Gastrocnemius medialis (tissue), 4 donors: ENCODE measurements at regions not wholly inside any gene's neighbourhood (a gene's known extent, or its start where the extent isn't known, plus 50 kb on each side); places are given as distances from the start of the nearest gene placed in this dataset.
A peak's percentile ranks its signal among the peaks of the same experiment; 100 is the strongest.
"Not testable (repeated sequence)": the region's sequence is repeated elsewhere in the genome, so short reads cannot be mapped to it uniquely, and the experiment has no call there.

Experiments
- ATAC-seq, 2 donors: fragments of 150-250 bp; one replicate each; pipeline ENCODE4 v1.9.1; 2016
- DNase-seq, 2 donors: peaks; one replicate each; pipeline ENCODE4 v3.0.0-alpha.2; 2019
- H3K27ac ChIP-seq, 4 donors: fragments of 200-600 bp; sonication (generic); 1 replicate in 1 of 4; 2 replicates in 3 of 4; pipeline ENCODE4 v1.5.1; 2016 to 2018; ENCODE audit warnings: mild to moderate bottlenecking in 2 of 4, moderate library complexity in 1 of 4
- H3K27me3 ChIP-seq, 3 donors: fragments of 200-600 bp; sonication (generic) in 2 of 3; 1 replicate in 1 of 3; 2 replicates in 2 of 3; pipeline versions ENCODE4 v1.5.1 to v1.6.0; 2016 to 2019; ENCODE audit warnings: mild to moderate bottlenecking in 1 of 3, moderate library complexity in 1 of 3
- H3K36me3 ChIP-seq, 2 donors: fragments of 200-600 bp; sonication (generic) in 1 of 2; one replicate each; pipeline ENCODE4 v1.5.1; 2017 to 2018
- H3K4me1 ChIP-seq, 2 donors: fragments of 200-600 bp; sonication (generic) in 1 of 2; one replicate each; pipeline ENCODE4 v1.5.1; 2016 to 2017; ENCODE audit warnings: mild to moderate bottlenecking in 2 of 2
- H3K4me3 ChIP-seq, 4 donors: fragments of 200-600 bp; sonication (generic) in 3 of 4; 1 replicate in 1 of 4; 2 replicates in 3 of 4; pipeline ENCODE4 v1.5.1; 2016 to 2019; ENCODE audit warnings: mild to moderate bottlenecking in 2 of 4
- H3K9me3 ChIP-seq, 3 donors: fragments of 200-600 bp; sonication (generic) in 2 of 3; 1 replicate in 1 of 3; 2 replicates in 2 of 3; pipeline ENCODE4 v1.5.1; 2016 to 2019
- POLR2A ChIP-seq, 2 donors: fragments of 450-650 bp; IDR thresholded peaks; one replicate each; pipeline ENCODE4 v1.6.1; 2017; ENCODE audit warnings: antibody characterized with exemption in 2 of 2, mild to moderate bottlenecking in 2 of 2, moderate library complexity in 2 of 2
- in situ Hi-C, 4 donors: fragments of 200-750 bp; cut with MboI; loops; one replicate each; pipeline versions ENCODE4 v1.15.0 to v1.8.0; 2017; ENCODE audit warnings: low sequenced_read_pairs in 4 of 4
- intact Hi-C: fragments of 100-400 bp; cut with DNase I; formaldehyde crosslinking; loops from one replicate; pipeline ENCODE4 v1.15.1; 2023; ENCODE audit warnings: low total_unique reads
- TF ChIP-seq, protein P1 (sequence below), 5 experiments: fragments of 450-650 bp in 3 of 5; fragments of 200-600 bp in 2 of 5; sonication (generic) in 2 of 5; IDR thresholded peaks in 4 of 5; conservative IDR thresholded peaks in 1 of 5; 1 replicate in 4 of 5; 2 replicates in 1 of 5; pipeline ENCODE4 v1.5.1; 2016 to 2019; ENCODE audit warnings: antibody characterized with exemption in 5 of 5, mild to moderate bottlenecking in 3 of 5, moderate library complexity in 3 of 5

DNA sequence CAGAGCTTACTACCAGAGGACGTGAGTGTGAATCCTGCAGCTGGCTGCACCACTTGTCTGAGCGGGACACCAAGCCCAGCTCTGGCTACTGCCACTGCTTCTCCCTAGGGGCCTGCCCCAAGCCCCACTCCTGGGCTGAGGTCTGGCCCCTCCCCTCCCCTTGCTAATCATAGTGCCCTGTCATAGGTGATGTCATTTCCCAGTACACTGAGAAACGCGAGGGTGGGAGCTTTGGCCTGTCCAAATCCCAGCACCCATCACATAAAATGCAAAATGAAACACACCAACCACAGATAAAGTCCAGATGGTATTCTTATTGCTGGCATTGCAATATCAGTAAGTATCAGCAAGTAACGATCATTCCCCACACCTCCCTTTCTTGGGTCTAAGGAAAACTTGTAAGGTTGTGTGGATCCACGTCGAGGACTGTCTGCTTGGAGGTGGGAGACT lies 77.7 kb downstream of the TOMM20 start:
- DNase-seq (no peak), ATAC-seq (no peak)
- TF ChIP-seq, protein P1, sequence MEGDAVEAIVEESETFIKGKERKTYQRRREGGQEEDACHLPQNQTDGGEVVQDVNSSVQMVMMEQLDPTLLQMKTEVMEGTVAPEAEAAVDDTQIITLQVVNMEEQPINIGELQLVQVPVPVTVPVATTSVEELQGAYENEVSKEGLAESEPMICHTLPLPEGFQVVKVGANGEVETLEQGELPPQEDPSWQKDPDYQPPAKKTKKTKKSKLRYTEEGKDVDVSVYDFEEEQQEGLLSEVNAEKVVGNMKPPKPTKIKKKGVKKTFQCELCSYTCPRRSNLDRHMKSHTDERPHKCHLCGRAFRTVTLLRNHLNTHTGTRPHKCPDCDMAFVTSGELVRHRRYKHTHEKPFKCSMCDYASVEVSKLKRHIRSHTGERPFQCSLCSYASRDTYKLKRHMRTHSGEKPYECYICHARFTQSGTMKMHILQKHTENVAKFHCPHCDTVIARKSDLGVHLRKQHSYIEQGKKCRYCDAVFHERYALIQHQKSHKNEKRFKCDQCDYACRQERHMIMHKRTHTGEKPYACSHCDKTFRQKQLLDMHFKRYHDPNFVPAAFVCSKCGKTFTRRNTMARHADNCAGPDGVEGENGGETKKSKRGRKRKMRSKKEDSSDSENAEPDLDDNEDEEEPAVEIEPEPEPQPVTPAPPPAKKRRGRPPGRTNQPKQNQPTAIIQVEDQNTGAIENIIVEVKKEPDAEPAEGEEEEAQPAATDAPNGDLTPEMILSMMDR (IDR thresholded peaks at IDR 0.05 in 4 of 5, conservative IDR thresholded peaks at IDR 0.05 in 1 of 5) = no peak
- no peak for TF ChIP-seq POLR2A (IDR thresholded peaks at IDR 0.05)
- H3K36me3 ChIP-seq = no peaks in the 10 kb centered on the region
- in situ Hi-C loops (loop anchor here in 1 of 4 donors (10.0 kb wide), 1 partner anchor 46 kb away; no protein-coding TSS in a partner anchor), intact Hi-C loops (no loop called here)
- H3K4me1 ChIP-seq = peaks cover 27 to 36% of the 10 kb centered on the region in 2 donors
- H3K4me3 ChIP-seq = no peak overlapping the region
- H3K27me3 ChIP-seq = no peaks in the 10 kb centered on the region
- peak overlapping the region in 2 of 4 donors; percentile 19 to 38 for H3K27ac ChIP-seq
- H3K9me3 ChIP-seq = no peaks in the 10 kb centered on the region

DNA sequence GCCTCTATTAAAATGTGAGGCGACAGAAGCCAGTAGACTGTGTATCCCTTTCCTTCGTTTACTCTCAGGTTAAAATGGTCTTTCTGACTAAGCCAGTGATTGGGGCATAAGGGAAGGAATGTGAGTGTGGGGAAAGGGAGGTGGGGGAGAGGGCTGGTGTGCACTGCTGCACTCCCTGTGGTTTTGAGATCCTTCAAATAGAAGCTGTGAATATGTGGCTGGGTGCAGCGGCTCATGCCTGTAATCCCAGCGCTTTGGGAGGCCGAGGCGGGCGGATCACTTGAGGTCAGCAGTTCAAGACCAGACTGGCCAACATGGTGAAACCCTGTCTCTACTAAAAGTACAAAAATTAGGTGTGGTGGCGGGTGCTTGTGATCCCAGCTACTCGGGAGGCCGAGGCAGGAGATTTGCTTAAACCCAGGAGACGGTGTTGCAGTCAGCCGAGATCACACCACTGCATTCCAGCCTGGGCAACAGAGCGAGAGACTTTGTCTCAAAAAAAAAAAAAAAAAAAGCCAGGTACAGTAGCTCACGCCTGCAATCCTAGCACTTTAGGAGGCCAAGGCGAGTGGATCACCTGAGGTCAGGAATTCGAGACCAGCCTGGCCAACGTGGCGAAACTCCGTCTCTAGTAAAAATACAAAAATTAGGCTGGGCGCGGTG lies 78.8 kb downstream of the TOMM20 start:
- DNase-seq, intact Hi-C loops, H3K36me3 ChIP-seq, H3K4me3 ChIP-seq, H3K9me3 ChIP-seq, ATAC-seq, H3K27me3 ChIP-seq: not testable (repeated sequence)
- in situ Hi-C loops = loop anchor here in 1 of 4 donors (10.0 kb wide), 1 partner anchor 45 kb away; no protein-coding TSS in a partner anchor
- peaks cover 27 to 36% of the 10 kb centered on the region in 2 donors for H3K4me1 ChIP-seq
- peak overlapping the region; percentile 85 to 90 (median 89) for H3K27ac ChIP-seq

DNA sequence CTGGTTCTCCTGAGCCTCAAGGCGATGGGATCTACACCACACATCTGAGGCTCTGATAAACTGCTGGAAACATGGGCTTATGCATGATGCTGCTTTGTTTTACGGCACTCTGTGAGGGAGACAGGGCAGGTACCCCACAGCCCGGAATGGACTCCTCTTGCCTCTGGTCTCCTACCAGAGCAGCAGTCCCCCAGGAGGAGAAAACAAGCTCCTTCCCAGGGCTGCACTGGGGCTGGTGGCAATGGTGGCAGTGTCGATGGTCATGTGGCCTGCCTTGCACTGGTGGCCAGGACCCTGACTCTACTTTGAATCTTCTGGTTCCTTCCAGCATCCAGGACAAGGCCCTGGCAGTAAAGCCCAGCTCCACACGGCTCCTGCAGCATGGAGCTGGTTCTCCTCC lies 79.4 kb downstream of the TOMM20 start:
- intact Hi-C loops (no loop called here), in situ Hi-C loops (no loop called here)
- TF ChIP-seq, protein P1 (IDR thresholded peaks at IDR 0.05 in 4 of 5, conservative IDR thresholded peaks at IDR 0.05 in 1 of 5) = no peak
- no peak for TF ChIP-seq POLR2A (IDR thresholded peaks at IDR 0.05)
- H3K27ac ChIP-seq = peak overlapping the region; percentile 85 to 90 (median 89)
- H3K36me3 ChIP-seq = no peaks in the 10 kb centered on the region
- no peak overlapping the region for H3K4me3 ChIP-seq
- no peaks in the 10 kb centered on the region for H3K27me3 ChIP-seq
- no peak for ATAC-seq
- no peaks in the 10 kb centered on the region for H3K9me3 ChIP-seq
- no peak for DNase-seq
- H3K4me1 ChIP-seq = peaks cover 27 to 36% of the 10 kb centered on the region in 2 donors

DNA sequence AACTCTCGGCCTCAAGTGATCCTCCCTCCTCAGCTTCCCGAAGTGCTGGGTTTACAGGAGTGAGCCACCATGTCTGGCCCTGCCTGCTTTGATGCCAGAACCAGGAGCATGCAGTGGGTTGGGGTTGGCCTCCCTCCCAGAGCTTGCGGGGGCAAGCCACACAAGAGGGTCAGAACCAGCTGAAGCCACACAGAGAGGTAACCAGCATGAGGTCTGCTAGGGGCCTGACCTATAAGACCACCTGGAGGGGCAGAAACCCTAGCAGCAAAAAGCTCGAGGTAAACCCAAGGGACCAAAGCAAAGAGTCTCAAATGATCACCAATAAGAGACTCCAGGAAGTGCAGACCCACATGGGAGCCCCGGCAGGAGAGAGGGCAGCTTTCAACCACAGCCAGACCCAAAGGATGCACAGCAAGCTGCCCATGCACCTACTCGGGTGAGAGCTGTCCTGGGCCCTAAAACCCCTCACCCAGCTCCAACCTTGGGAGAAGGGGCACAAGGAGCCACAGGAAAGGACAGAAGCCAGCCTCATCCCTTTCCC lies 81.2 kb downstream of the TOMM20 start:
- in situ Hi-C loops (no loop called here), intact Hi-C loops (no loop called here)
- peak overlapping the region; percentile 85 to 90 (median 89) for H3K27ac ChIP-seq
- TF ChIP-seq POLR2A (IDR thresholded peaks at IDR 0.05) = no peak
- TF ChIP-seq, protein P1 (IDR thresholded peaks at IDR 0.05 in 4 of 5, conservative IDR thresholded peaks at IDR 0.05 in 1 of 5) = no peak
- peaks cover 27 to 36% of the 10 kb centered on the region in 2 donors for H3K4me1 ChIP-seq
- H3K27me3 ChIP-seq = no peaks in the 10 kb centered on the region
- no peak for ATAC-seq
- H3K36me3 ChIP-seq = no peaks in the 10 kb centered on the region
- no peaks in the 10 kb centered on the region for H3K9me3 ChIP-seq
- no peak overlapping the region for H3K4me3 ChIP-seq
- no peak for DNase-seq

DNA sequence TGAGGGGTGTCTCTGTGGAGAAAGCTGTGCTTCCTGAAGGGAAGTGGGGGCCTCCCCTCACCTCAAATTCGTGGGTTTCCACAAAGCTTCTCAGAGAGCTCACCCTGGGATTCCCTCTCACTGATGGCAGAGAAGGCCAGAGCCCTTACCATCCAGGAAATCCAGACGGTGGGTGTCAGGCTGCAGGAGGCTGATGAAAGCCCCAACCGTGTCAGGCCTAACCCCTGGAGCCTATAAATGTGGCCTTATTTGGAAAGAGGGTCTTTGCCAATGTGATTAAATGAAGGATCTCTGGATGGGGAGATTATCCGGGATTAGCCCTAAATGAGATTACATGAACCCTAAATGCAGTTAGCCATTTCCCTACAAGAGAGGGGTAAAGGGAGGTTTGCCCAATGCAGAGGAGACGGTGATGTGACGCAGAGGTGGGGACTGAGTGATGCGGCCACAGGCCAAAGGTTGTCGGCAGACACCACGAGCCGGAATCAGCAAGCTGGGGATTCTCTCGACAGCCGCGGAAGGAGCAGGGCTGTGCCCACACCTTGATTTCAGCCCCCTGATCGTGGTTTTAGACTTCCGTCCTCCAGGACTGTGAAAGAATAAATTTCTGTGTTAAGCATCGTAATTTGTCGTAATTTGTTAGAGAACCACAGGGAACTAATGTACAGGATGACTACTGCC lies 82.6 kb downstream of the TOMM20 start:
- DNase-seq (no peak), ATAC-seq (no peak)
- Histone ChIP-seq H3K4me1 (peaks cover 27 to 31% of the 10 kb centered on the region in 2 donors), H3K4me3 (no peak overlapping the region), H3K36me3 (no peaks in the 10 kb centered on the region), H3K27ac (peak overlapping the region in 3 of 4 donors; percentile 85 to 89 (median 89)), H3K27me3 (no peaks in the 10 kb centered on the region), H3K9me3 (no peaks in the 10 kb centered on the region)
- in situ Hi-C loops = no loop called here
- TF ChIP-seq, protein P1 (IDR thresholded peaks at IDR 0.05 in 4 of 5, conservative IDR thresholded peaks at IDR 0.05 in 1 of 5) = no peak
- no peak for TF ChIP-seq POLR2A (IDR thresholded peaks at IDR 0.05)
- intact Hi-C loops = no loop called here
